NB4 (cell line): ENCODE measurements at regions not wholly inside any gene's neighbourhood (a gene's known extent, or its start where the extent isn't known, plus 50 kb on each side); places are given as distances from the start of the nearest gene placed in this dataset.

Experiments used
- POLR2A ChIP-seq: IDR thresholded peaks from 2 replicates; pipeline ENCODE4 v1.6.1; 2011; ENCODE audit warnings: mild to moderate bottlenecking; ENCODE audit not compliant: insufficient read length; ENCODE audit errors: extremely low read depth
- TF ChIP-seq, protein P1 (sequence below): IDR thresholded peaks from one replicate; pipeline ENCODE4 v1.5.1; 2012; ENCODE audit warnings: low read depth, low read length
- TF ChIP-seq, protein P2 (sequence below): IDR thresholded peaks from 2 replicates; pipeline ENCODE4 v1.6.1; 2011; ENCODE audit warnings: low read depth, low read length

DNA sequence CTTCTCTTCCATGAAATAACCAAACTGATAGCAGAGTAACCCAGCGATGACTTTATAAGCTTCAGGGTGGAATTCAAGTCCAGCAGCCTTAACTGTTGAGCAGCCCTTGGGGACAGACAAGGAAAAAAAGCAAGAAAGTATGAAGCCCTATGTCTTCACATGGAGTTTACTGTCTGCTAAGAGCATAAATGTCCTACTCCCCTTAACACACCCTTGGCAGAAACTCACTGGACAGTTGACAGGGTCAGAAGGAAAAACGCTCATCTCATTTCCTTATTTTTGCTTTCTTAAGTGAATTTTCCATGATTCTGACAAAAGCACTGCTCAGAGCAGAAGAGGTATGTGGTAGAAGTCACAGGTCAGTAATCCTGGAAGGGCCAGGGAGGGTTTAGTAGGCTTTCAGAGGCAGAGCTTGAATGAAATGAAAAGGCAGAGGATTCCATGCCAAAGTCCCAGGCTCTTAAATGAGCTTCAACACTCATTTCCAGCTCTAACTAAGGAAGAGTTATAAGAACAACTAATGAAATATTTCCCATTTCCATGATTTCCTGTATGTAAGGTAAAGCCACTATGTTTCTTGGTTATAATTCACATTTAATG lies 683.3 kb upstream of the KLHL29 start:
- TF ChIP-seq, protein P1, sequence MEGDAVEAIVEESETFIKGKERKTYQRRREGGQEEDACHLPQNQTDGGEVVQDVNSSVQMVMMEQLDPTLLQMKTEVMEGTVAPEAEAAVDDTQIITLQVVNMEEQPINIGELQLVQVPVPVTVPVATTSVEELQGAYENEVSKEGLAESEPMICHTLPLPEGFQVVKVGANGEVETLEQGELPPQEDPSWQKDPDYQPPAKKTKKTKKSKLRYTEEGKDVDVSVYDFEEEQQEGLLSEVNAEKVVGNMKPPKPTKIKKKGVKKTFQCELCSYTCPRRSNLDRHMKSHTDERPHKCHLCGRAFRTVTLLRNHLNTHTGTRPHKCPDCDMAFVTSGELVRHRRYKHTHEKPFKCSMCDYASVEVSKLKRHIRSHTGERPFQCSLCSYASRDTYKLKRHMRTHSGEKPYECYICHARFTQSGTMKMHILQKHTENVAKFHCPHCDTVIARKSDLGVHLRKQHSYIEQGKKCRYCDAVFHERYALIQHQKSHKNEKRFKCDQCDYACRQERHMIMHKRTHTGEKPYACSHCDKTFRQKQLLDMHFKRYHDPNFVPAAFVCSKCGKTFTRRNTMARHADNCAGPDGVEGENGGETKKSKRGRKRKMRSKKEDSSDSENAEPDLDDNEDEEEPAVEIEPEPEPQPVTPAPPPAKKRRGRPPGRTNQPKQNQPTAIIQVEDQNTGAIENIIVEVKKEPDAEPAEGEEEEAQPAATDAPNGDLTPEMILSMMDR: no peak
- TF ChIP-seq POLR2A: no peak
- TF ChIP-seq, protein P2, sequence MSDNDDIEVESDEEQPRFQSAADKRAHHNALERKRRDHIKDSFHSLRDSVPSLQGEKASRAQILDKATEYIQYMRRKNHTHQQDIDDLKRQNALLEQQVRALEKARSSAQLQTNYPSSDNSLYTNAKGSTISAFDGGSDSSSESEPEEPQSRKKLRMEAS: no peak
